Hematopoietic multipotent progenitor cell treated with erythropoietin and hydrocortisone succinate and interleukin-3 and kit ligand, for 15 days (in vitro differentiated cells): ENCODE measurements at regions not wholly inside any gene's neighbourhood (a gene's known extent, or its start where the extent isn't known, plus 50 kb on each side); places are given as distances from the start of the nearest gene placed in this dataset.
A peak's percentile ranks its signal among the peaks of the same experiment; 100 is the strongest.

Experiments used
- DNase-seq: peaks from one replicate; pipeline ENCODE4 v3.0.0-alpha.2; 2015; ENCODE audit warnings: low spot score

DNA sequence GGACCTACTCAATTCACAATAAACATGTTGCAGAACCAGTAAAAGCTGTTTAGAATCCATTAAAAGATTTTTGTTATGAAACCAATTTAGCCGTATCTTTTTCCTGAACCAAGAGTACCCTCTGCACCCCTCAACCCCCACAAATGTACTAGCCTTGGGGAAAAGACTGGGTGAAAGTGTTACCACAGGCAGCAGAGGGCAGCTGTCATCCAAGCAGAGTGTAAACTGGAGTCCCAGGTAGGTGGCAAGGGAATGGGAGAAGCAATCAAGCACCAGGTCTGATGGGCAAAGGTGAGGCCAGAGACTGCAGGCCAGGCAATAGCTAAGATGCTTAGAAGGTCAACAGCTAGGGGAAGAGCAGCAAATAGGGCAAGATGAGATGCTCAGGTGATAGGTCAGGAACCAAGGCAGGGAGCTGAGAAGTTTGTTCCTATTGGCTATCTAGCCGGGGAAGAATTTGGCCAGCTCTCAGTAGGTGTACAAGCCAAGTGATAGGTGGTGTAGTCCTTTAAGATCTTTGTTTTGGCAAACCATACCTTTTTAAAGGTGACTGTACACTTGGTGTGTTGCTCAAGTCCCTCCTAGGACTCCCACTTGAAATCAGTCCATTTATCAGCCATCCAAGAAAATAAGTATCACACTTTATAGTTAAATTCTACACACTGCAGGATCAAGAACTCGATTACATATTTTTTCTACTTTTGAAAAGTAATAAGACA lies 77.8 kb upstream of the CCDC112 start:
- DNase-seq, result no peak

GRCh38 chr5:115372146-115372545 lies 75.7 kb upstream of the CCDC112 start:
- no peak for DNase-seq

DNA sequence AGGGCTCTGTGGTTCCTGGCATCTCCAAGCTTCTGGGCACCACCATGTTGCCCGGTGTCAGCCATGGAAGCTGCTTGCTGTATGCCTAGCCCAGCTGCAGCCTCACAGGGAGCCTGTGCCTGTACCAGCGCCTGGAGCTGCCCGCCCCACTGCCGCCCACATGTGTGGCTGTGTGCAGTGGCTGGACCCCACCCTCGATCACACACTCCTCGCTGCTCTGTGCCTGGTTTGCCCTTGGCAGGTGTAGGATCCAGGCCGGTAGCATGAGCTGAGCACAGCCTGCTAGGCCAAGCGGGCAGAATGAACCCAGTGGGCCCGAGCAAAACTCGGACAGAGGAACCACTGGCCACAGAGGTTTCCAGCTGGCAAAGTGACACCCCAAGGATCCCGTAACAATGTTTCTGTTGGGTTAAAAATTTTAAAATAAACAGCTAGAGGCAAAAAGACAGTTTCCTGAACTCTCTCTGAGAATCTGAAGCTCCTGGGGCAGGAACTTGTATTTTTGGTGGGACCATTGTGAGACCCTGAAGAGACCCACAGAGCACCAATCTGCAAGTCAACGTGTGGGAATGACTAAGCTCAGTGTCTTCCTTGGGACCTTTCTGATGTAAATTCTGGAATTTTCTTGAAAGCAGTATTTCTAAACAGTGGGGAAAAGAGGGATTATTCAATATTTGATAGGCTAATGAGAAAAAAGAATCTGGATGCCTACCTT lies 73.1 kb upstream of the CCDC112 start:
- no peak for DNase-seq

DNA sequence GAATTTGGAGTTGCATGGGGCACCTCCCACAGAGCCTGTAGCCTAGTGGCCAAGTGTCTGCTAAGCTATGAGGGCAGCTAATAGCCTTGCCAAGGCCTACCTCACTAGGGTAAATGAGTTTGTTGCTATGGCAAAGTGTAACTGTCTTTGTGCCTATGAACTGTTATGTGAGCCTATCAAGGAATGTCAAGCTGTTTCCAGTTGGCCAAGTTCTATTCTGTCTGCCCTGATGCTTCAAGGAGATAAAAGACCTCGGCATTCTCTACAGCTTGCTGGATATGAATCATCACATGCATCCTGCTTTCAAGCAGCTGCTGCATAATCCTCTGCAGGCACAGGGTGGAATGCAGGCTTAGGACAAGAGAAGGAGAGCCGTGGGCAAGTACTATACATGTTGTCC lies 69.8 kb upstream of the CCDC112 start:
- peak; percentile 7 for DNase-seq

DNA sequence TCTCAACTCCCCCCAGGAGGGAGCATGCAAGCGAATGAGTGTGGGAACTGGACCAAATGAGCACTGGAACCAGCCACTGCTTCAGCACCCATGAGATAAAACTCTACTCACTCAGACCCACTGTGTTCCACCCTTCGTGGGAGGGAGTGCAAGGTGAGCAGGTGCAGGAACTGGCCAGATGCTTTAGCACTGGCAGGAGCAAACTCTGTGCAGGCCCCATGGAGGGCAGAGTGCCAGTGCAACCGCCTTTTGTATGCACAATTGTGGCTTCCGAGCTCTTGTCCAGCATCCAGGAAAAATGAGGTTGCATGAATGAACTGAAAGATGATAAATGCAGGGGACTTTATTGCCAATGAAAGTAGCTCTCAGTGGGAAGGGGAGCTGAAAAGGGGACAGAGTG lies 67.4 kb upstream of the CCDC112 start:
- no peak for DNase-seq

- no peak for DNase-seq
Observed at GRCh38 chr5:115360046-115360685, 63.7 kb upstream of the CCDC112 start.

DNA sequence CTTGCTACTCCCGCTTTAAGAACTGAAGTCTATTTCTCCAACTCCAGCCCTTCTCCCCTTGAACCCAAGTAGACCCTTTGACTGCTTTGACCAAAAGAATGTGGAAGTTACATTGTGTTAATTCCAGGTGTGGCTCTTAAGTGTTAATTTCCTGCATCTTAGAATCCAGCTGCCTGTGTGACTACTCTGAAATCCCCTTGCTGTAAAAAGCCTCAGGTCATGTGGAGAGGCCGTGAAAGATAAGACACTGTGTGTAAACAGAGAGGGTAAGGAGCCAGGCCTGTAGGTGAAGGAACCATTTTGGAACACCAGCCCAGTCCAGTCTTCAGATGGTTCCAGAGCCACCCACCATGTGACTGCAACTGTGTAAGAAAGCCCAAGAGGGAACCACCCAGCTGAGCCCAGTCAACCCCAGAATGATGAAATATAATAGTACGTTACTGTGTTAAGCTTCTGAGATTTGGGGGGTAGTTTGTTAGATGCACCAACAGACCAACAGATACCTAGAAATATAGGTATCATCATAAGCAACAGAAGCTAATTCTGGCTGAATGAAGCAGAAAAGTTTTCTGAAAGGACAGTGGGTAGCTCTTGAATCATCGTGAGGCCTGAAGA lies 59.4 kb upstream of the CCDC112 start:
- DNase-seq, result no peak

DNA sequence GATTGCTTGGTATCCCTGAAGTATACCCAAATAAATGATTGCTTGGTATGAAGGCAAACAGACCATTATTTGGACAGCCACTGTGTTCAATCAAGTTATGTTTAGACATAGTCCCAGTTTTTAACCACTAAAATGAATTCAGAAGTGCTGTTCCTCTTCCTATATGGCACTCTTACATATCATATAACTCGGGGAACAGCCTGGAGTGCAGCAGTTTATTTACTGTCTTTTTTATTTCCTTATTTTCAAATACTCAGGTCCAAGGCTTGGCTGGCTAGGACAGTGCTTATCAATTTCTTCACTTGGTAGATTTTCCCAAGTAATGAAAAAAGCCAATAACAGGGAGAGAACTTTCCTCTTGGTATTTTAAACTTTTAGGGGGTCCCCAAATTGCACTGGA lies 58.6 kb upstream of the CCDC112 start:
- DNase-seq, result no peak

DNA sequence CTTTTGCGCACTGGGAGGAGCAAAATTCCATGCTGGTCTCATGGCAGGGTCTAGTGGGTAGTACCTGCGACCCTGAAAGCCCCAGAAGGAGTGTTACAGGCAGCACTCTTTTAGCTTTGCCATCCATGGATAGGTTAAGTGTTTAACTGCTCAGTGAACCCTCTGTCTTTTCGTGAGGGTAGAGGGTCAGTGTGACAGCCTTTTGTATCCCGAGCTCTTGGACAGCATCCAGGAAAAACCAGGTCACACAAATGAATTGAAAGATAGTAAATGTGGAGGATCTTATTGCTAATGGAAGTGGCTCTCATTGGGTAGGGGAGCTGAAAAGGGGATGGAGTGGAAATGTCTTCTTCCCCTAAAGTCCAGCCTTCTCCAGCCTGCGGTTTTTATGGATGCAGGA lies 57.8 kb upstream of the CCDC112 start:
- DNase-seq, result no peak

- no peak for DNase-seq
Observed at GRCh38 chr5:115352571-115352970, 56.1 kb upstream of the CCDC112 start.

DNA sequence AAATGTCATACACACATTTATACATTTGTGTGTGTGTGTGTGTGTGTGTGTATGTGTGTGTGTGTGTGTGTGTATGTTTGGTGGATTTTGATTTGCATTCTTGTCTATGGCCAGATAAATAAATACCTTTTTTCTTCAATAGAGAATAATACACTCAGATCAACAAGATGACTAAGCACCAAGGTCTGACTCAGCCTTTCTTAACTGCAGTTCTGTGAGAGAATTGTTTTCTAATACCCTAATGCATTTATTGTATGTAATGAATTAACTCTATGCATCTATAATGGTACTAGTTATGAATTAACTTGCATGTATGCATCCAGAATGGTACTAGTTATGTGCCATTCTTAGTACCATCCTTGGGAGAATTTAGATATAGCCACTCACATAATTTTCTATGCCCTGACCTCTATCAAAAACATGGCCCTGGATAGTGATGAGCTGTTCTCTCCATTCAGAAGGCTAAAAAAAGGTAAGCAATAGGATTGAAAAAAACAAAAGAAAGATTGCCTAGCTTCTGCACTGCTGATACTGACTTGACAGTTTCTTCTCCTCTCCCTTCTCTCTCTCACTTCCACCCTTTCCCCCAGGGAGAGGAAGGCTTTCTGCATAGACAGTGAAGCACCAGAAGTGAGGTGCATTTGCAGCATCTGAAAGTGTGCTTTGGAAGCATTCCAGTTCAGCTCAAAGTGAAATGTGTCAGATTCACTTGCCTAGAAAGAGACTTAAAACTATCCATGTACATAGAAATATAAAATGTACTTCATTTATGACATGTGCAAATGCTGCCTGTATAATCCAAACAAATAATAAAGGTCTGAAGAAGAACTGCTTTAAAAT lies 55.1 kb upstream of the CCDC112 start:
- no peak for DNase-seq

DNA sequence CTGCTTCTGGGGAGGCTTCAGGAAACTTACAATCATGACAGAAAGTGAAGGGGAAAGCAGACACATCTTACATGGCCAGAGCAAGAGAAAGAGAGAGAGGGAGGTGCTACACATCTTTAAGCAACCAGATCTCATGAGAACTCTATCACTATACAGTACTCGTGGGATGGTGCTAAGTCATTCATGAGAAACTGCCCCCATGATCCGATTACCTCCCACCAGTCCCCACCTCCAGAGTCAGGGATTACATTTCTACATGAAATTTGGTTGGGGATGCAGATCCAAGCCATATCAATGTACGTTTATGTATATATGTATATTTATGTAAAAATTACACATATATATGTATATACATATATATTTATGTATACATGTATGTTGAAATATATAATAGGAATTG lies 54.4 kb upstream of the CCDC112 start:
- no peak for DNase-seq

- no peak for DNase-seq
Observed at GRCh38 chr5:115349001-115349817, 52.8 kb upstream of the CCDC112 start.

DNA sequence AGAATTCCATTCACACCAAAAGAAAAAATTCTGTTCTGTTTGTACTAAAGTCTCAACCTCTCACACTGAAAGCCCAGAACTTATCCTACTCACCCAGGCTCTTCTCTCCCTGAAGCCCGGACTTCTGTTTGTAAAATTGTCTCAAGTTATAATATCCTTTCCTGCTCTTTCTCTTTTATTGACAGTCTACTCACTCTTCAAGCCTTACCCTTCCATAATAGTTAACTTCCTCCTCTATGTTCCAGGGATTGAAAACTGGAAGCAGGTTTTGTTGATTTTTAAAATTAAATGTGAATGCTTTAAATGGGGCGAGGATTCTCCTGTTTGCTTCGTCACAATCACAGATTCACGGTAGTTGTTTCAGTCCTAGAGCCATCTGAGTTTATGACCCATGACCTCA lies 51.7 kb upstream of the CCDC112 start:
- no peak for DNase-seq
